Heart left ventricle (tissue), 16 donors: ENCODE measurements at regions not wholly inside any gene's neighbourhood (a gene's known extent, or its start where the extent isn't known, plus 50 kb on each side); places are given as distances from the start of the nearest gene placed in this dataset.

Source experiments
- ATAC-seq, 4 donors: fragments of 200-7000 bp; cut with Tn5 transposase; one replicate each; pipeline ENCODE4 v1.9.1; 2020 to 2022; ENCODE audit warnings: moderate library complexity in 4 of 4, mild to moderate bottlenecking in 3 of 4, moderate number of reproducible peaks in 1 of 4
- DNase-seq, 5 donors: peaks; one replicate each; pipeline ENCODE4 v3.0.0-alpha.2; 2020
- H3K27ac ChIP-seq, 12 donors: fragments of 200-600 bp; sonication (generic) in 4 of 12; one replicate each; pipeline versions ENCODE4 v1.5.0 to v1.8.0; 2016 to 2022; ENCODE audit warnings: mild to moderate bottlenecking in 2 of 12
- H3K27me3 ChIP-seq, 9 donors: fragments of 200-600 bp; sonication (generic) in 2 of 9; one replicate each; pipeline versions ENCODE4 v1.5.1 to v1.8.0; 2016 to 2022; ENCODE audit warnings: mild to moderate bottlenecking in 3 of 9
- H3K36me3 ChIP-seq, 9 donors: fragments of 200-600 bp; sonication (generic) in 2 of 9; one replicate each; pipeline versions ENCODE4 v1.5.0 to v1.8.0; 2018 to 2022; ENCODE audit warnings: mild to moderate bottlenecking in 2 of 9
- H3K4me1 ChIP-seq, 12 donors: fragments of 200-600 bp; sonication (generic) in 4 of 12; one replicate each; pipeline versions ENCODE4 v1.5.0 to v1.8.0; 2016 to 2022; ENCODE audit warnings: mild to moderate bottlenecking in 3 of 12
- H3K4me3 ChIP-seq, 12 donors: fragments of 200-600 bp; sonication (generic) in 4 of 12; one replicate each; pipeline versions ENCODE4 v1.5.0 to v1.8.0; 2017 to 2022; ENCODE audit warnings: mild to moderate bottlenecking in 9 of 12, moderate library complexity in 4 of 12
- H3K9me3 ChIP-seq, 12 donors: fragments of 200-600 bp; sonication (generic) in 4 of 12; one replicate each; pipeline versions ENCODE4 v1.5.0 to v1.8.0; 2016 to 2022; ENCODE audit warnings: mild to moderate bottlenecking in 1 of 12
- POLR2A ChIP-seq, 2 donors: fragments of 450-650 bp; IDR thresholded peaks; one replicate each; pipeline ENCODE4 v1.6.1; 2017; ENCODE audit warnings: antibody characterized with exemption in 2 of 2, mild to moderate bottlenecking in 2 of 2, moderate library complexity in 2 of 2
- WGBS, 4 donors: extraction: QIAGEN DNeasy Blood & Tissue Kit in 2 of 4; methylation state at CpG; one replicate each; pipeline versions ENCODE4 v1.1.5 to v1.1.7; 2013 to 2018; 5-methylcytosine and 5-hydroxymethylcytosine counted together
- intact Hi-C, 10 donors: fragments of 100-400 bp; cut with DNase I; formaldehyde crosslinking; loops; one replicate each; pipeline versions ENCODE4 v1.11.1 to v1.14.2; 2022
- TF ChIP-seq, protein P1 (sequence below), 12 donors: fragments of 200-600 bp; sonication (generic) in 4 of 12; IDR thresholded peaks; one replicate each; pipeline versions ENCODE4 v1.5.0 to v1.8.0; 2018 to 2022; ENCODE audit warnings: antibody characterized with exemption in 12 of 12, mild to moderate bottlenecking in 5 of 12
- donor health status: ischemic (EF 13 %, LVEDD 7.1; RV severe dilation, severe dysfunction).
- donor health status: healthy with polysubstance abuse.
- donor health status: DM: no; HTN: yes; CAD: no.
- donor health status: DM: no; HTN: no; CAD: no.
- donor health status: ischemic (EF 25% LVEDD 6.9; RV normal size, moderate dysfunction).
- donor health status: ischemic (EF 25% LVEDD 5.7; RV mildly dilated, moderate dysfunction).
- donor health status: healthy.
- donor health status: DM: yes; HTN: yes; CAD: no.
- donor health status: ischemic (EF 35%, LVEDD 5.7; RV mildly dilated, moderate dysfunction).
- donor health status: nonischemic (EF 11% LVEDD 7.7; RV severe dilation, severe dysfunction).
- donor health status: DM: yes; HTN: yes; CAD: no.
- donor health status: PGD.
- donor health status: ischemic (EF 29% LVEDD 5.4; RV normal size, mild dysfunction).
- donor health status: nonischemic (EF 23%, LVEDD 6.1; RV moderate dilation, normal function).

DNA sequence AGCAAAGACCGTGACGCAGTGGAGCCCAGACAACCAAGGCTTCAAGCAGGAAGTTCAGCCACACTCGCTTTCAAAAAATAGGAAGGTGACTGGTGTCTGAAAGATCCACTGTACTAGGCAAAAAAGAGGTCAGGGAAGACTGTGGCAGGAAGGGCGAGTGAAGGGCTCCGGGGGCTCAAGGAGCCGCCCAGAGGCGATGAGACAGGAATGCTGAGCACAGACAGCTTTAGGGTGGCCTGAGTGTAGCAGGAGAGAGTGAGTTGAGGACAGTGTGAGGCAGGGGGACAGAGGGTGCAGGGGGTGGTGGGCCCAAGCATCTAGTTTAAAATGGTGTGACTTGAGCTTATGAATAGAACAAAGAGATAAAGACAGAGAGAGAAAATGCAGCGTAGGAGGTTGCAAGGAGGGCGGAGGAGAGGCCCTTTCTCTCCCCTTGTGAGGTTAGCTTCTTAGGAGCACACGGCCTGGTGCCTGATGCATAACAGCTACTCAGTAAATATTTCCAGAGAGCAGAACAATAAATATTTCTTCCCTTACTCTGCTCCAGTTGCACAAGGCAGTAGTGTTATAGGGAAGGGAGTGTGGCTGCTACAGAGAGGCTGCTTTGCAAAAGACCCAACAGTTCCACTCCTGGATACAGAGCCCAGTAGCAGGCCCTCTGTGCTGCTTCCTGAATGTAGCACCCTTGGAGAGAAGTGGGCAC lies 789.7 kb upstream of the RAB6C start:
- intact Hi-C loops = no loop called here
- DNase-seq (no peak), ATAC-seq (no peak)
- Histone ChIP-seq H3K4me3 (no peak overlapping the region), H3K9me3 (no peaks in the 10 kb centered on the region), H3K27me3 (peaks cover 0 to 10% (median 0%) of the 10 kb centered on the region in 9 donors), H3K27ac (no peak overlapping the region), H3K36me3 (no peaks in the 10 kb centered on the region), H3K4me1 (no peaks in the 10 kb centered on the region)
- TF ChIP-seq POLR2A (IDR thresholded peaks at IDR 0.05) = no peak
- TF ChIP-seq, protein P1, sequence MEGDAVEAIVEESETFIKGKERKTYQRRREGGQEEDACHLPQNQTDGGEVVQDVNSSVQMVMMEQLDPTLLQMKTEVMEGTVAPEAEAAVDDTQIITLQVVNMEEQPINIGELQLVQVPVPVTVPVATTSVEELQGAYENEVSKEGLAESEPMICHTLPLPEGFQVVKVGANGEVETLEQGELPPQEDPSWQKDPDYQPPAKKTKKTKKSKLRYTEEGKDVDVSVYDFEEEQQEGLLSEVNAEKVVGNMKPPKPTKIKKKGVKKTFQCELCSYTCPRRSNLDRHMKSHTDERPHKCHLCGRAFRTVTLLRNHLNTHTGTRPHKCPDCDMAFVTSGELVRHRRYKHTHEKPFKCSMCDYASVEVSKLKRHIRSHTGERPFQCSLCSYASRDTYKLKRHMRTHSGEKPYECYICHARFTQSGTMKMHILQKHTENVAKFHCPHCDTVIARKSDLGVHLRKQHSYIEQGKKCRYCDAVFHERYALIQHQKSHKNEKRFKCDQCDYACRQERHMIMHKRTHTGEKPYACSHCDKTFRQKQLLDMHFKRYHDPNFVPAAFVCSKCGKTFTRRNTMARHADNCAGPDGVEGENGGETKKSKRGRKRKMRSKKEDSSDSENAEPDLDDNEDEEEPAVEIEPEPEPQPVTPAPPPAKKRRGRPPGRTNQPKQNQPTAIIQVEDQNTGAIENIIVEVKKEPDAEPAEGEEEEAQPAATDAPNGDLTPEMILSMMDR (IDR thresholded peaks at IDR 0.05) = no peak
- WGBS, 4 donors = 81 to 82% (median 82%) methylated on average over 9 to 10 of the region's 10 CpGs

DNA sequence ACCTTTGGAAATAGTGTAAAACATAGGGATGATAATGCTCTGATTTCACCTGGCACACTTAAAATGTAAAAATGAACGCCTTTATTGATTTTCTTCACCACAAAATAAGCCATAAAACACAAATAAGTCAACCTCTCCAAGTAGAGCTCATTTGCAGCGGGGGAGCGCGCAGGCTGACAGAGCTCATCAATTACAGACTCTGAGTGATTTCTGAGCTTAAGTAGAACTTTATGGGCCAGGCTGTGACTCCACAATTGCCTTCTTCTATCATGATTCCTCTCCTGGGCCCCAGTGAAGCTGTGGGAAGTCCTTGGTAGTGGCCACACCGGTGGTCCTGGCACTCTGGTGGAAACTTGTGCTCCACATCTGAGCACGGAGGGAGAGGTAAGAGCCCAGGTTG lies 789.0 kb upstream of the RAB6C start:
- no peaks in the 10 kb centered on the region for H3K36me3 ChIP-seq
- WGBS, 4 donors = 94 to 96% (median 95%) methylated on average over 6 of the region's 6 CpGs
- H3K4me3 ChIP-seq = no peak overlapping the region
- no peaks in the 10 kb centered on the region for H3K4me1 ChIP-seq
- intact Hi-C loops = no loop called here
- no peak overlapping the region for H3K27ac ChIP-seq
- TF ChIP-seq POLR2A (IDR thresholded peaks at IDR 0.05) = no peak
- TF ChIP-seq, protein P1 (IDR thresholded peaks at IDR 0.05) = no peak
- DNase-seq = no peak
- peaks cover 0 to 8% (median 0%) of the 10 kb centered on the region in 9 donors for H3K27me3 ChIP-seq
- H3K9me3 ChIP-seq = no peaks in the 10 kb centered on the region
- no peak for ATAC-seq

DNA sequence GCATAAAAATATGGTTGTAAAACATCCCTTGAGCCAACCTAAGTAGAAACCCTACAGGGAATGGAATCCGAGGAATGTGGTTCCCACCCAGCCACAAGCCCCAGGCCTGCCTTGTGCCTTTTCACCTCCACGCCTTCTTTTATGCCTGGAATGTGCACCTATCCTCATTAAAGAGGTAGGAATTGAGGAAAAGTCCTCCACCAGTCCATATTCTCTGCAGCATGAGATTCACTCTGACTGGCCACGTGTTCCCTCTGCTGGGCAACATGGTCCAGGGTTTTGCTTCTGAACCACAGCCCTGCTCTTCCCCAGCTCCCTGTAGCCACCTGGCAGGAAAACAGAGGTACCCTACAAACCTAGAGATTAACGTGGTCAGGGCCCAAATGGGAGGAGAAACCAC lies 787.9 kb upstream of the RAB6C start:
- ATAC-seq = no peak
- Histone ChIP-seq H3K36me3 (no peaks in the 10 kb centered on the region), H3K27ac (no peak overlapping the region), H3K4me1 (no peaks in the 10 kb centered on the region), H3K4me3 (no peak overlapping the region), H3K9me3 (no peaks in the 10 kb centered on the region), H3K27me3 (peaks cover 0 to 6% (median 0%) of the 10 kb centered on the region in 9 donors)
- WGBS, 4 donors = 66 to 86% (median 72%) methylated on average over 4 of the region's 4 CpGs
- DNase-seq = no peak
- TF ChIP-seq, protein P1 (IDR thresholded peaks at IDR 0.05) = no peak
- TF ChIP-seq POLR2A (IDR thresholded peaks at IDR 0.05) = no peak
- intact Hi-C loops = no loop called here

DNA sequence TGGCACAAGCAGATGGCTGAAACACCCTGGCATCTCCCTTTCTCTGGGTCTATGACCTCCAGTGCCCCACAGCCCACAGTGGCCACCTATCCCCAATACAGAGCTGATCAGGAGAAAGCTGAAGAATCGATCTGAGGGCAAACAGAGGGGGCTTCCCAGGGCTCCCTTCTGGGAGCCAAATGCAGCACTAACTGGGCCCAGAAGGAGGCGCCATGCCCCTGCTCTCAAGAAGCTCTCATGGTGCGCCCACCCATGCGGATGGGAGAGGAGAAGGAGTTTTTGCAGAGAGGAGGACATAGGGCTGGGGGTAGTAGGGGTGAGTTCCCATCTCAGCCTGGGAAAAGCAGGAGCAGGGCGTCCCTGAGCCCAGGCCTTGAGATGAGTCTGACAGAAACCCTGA lies 787.3 kb upstream of the RAB6C start:
- DNase-seq (no peak), ATAC-seq (no peak)
- WGBS, 4 donors = 89 to 94% (median 90%) methylated on average over 4 to 5 of the region's 5 CpGs
- TF ChIP-seq POLR2A (IDR thresholded peaks at IDR 0.05) = no peak
- TF ChIP-seq, protein P1 (IDR thresholded peaks at IDR 0.05) = peak in 1 of 12 donors; percentile 6
- Histone ChIP-seq H3K36me3 (no peaks in the 10 kb centered on the region), H3K4me1 (no peaks in the 10 kb centered on the region), H3K27ac (no peak overlapping the region), H3K4me3 (no peak overlapping the region), H3K9me3 (no peaks in the 10 kb centered on the region), H3K27me3 (peaks cover 0 to 6% (median 0%) of the 10 kb centered on the region in 9 donors)
- intact Hi-C loops = no loop called here
